ENCODE measurements at regions not wholly inside any gene's neighbourhood (a gene's known extent, or its start where the extent isn't known, plus 50 kb on each side); places are given as distances from the start of the nearest gene placed in this dataset.

DNA sequence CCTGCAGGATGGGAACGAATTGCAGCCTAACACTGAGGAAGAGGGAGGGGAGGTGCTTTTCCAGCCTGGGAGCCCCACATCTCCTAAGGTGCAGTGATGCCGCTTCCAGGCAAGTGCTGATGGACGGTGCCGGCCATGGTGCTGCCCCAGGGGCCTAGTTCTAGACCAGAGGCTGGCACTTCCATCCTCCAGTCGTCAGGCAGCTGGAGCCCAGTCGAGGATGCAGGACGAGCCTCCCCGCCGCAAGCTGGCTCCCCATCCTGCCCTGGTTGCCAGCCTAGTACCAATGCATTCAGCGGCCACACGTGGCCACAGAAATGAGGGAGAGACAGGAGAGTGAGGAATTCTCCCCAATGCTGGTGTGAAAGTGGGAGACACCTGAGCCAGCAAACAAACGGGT is 413.5 kb downstream of the ZNF516 start:
- WGBS, 2 donors (ENCODE audit: low coverage in 1 of 2), result 66 to 90% methylated on average over 2 to 4 of the region's 12 CpGs
- H3K36me3 ChIP-seq, result no peaks in the 10 kb centered on the region
- H3K27ac ChIP-seq, result no peak overlapping the region
- H3K4me3 ChIP-seq, result no peak overlapping the region
- no peaks in the 10 kb centered on the region for H3K4me1 ChIP-seq
- peaks cover 0 to 13% (median 0%) of the 10 kb centered on the region in 3 donors for H3K9me3 ChIP-seq
- no peak for ATAC-seq
- H3K27me3 ChIP-seq, result no peaks in the 10 kb centered on the region
- TF ChIP-seq, protein P1, sequence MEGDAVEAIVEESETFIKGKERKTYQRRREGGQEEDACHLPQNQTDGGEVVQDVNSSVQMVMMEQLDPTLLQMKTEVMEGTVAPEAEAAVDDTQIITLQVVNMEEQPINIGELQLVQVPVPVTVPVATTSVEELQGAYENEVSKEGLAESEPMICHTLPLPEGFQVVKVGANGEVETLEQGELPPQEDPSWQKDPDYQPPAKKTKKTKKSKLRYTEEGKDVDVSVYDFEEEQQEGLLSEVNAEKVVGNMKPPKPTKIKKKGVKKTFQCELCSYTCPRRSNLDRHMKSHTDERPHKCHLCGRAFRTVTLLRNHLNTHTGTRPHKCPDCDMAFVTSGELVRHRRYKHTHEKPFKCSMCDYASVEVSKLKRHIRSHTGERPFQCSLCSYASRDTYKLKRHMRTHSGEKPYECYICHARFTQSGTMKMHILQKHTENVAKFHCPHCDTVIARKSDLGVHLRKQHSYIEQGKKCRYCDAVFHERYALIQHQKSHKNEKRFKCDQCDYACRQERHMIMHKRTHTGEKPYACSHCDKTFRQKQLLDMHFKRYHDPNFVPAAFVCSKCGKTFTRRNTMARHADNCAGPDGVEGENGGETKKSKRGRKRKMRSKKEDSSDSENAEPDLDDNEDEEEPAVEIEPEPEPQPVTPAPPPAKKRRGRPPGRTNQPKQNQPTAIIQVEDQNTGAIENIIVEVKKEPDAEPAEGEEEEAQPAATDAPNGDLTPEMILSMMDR (IDR thresholded peaks at IDR 0.05), result no peak
- TF ChIP-seq EP300 (IDR thresholded peaks at IDR 0.05) (no peak), POLR2AphosphoS5 (IDR thresholded peaks at IDR 0.05) (no peak), POLR2A (IDR thresholded peaks at IDR 0.05) (no peak)

- Histone ChIP-seq H3K4me3 (no peak overlapping the region), H3K27me3 (no peaks in the 10 kb centered on the region), H3K36me3 (no peaks in the 10 kb centered on the region), H3K4me1 (no peaks in the 10 kb centered on the region), H3K27ac (no peak overlapping the region), H3K9me3 (peaks cover 0 to 12% (median 0%) of the 10 kb centered on the region in 3 donors)
- TF ChIP-seq POLR2AphosphoS5 (IDR thresholded peaks at IDR 0.05), result no peak
- TF ChIP-seq POLR2A (IDR thresholded peaks at IDR 0.05), result no peak
- TF ChIP-seq EP300 (IDR thresholded peaks at IDR 0.05), result no peak
- TF ChIP-seq, protein P1 (IDR thresholded peaks at IDR 0.05), result no peak
- no peak for ATAC-seq
- WGBS, 2 donors (ENCODE audit: low coverage in 1 of 2), result 82 to 85% methylated on average over 5 to 9 of the region's 9 CpGs
Observed at GRCh38 chr18:76080430-76080829, 414.6 kb downstream of the ZNF516 start.

DNA sequence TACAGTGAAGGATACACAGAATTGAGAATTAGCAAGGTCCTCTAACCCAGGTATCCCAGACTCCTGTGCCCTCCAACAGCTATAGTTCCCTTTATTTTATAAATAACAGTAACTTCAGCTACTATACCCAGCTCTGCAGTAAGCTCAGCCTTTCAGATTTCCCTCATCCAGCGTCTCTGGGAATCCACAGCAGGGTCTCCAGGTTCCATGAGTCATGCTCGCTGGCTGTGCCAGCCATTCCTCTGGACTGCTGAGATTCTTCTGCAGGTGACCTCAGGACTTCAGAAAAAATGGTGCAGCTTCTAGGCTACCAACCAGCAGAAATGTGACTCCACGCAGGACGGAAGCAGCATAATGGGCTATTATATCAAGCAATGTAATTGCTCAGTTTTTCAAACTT is 419.3 kb downstream of the ZNF516 start:
- no peaks in the 10 kb centered on the region for H3K9me3 ChIP-seq
- no peaks in the 10 kb centered on the region for H3K36me3 ChIP-seq
- H3K4me1 ChIP-seq, result no peaks in the 10 kb centered on the region
- TF ChIP-seq POLR2A (IDR thresholded peaks at IDR 0.05) (no peak), POLR2AphosphoS5 (IDR thresholded peaks at IDR 0.05) (no peak), EP300 (IDR thresholded peaks at IDR 0.05) (no peak)
- TF ChIP-seq, protein P1 (IDR thresholded peaks at IDR 0.05), result no peak
- ATAC-seq, result no peak
- WGBS, 2 donors (ENCODE audit: low coverage in 1 of 2), result 69 to 100% methylated on average over 2 of the region's 4 CpGs
- no peak overlapping the region for H3K27ac ChIP-seq
- no peaks in the 10 kb centered on the region for H3K27me3 ChIP-seq
- no peak overlapping the region for H3K4me3 ChIP-seq

DNA sequence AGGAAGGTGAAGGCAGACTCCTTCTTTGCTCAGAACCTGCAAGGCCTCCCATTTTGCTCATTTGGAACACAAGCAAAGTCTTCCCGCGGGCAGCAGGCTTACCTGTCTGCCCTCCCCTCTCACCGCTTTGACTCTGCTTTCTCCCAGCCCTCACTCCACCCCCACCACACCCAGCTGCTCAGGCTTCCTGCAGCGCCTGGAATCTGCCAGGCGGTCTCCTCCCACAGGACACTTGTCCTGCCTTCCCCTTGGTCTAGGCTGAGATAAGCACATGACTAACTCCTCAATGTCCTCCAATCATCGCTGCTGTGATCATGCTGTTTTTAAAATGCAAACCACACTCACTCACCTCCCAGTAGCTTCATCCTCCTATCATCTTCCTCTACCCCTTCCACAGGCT is 430.0 kb downstream of the ZNF516 start:
- Histone ChIP-seq H3K27me3 (no peaks in the 10 kb centered on the region), H3K4me3 (no peak overlapping the region), H3K27ac (no peak overlapping the region), H3K36me3 (no peaks in the 10 kb centered on the region), H3K4me1 (no peaks in the 10 kb centered on the region), H3K9me3 (no peaks in the 10 kb centered on the region)
- TF ChIP-seq POLR2A (IDR thresholded peaks at IDR 0.05) (no peak), EP300 (IDR thresholded peaks at IDR 0.05) (no peak), POLR2AphosphoS5 (IDR thresholded peaks at IDR 0.05) (no peak)
- TF ChIP-seq, protein P1 (IDR thresholded peaks at IDR 0.05), result no peak
- no peak for ATAC-seq
- 39 to 60% methylated on average over 3 to 6 of the region's 6 CpGs for WGBS, 2 donors (ENCODE audit: low coverage in 1 of 2)

DNA sequence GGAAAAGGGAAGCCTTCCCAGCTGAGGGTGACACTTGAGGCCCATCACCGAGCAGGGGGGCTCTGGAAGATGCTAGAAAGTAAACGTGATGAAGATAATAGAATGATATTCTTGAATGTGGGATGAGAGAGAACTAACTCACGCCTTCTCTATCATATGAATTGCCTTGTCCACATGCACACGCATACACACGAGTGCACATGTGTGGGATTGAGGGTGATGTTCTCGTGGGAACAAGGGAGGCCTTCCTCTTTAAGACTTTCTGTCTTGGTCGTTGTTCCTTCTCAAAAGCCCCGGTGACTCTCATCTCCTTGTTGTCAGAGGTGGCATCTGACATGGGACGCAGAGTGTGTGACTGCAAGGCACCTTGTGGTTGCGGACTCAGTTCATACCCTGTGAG is 436.9 kb downstream of the ZNF516 start:
- Histone ChIP-seq H3K4me1 (peaks cover 0 to 5% (median 0%) of the 10 kb centered on the region in 3 donors), H3K4me3 (no peak overlapping the region), H3K36me3 (no peaks in the 10 kb centered on the region), H3K9me3 (no peaks in the 10 kb centered on the region), H3K27me3 (no peaks in the 10 kb centered on the region), H3K27ac (no peak overlapping the region)
- WGBS, 2 donors (ENCODE audit: low coverage in 1 of 2), result 74 to 75% methylated on average over 10 of the region's 10 CpGs
- ATAC-seq, result no peak
- no peak for TF ChIP-seq POLR2A (IDR thresholded peaks at IDR 0.05)
- TF ChIP-seq, protein P1 (IDR thresholded peaks at IDR 0.05), result no peak
- no peak for TF ChIP-seq EP300 (IDR thresholded peaks at IDR 0.05)
- TF ChIP-seq POLR2AphosphoS5 (IDR thresholded peaks at IDR 0.05), result no peak
